ENCODE measurements at regions not wholly inside any gene's neighbourhood (a gene's known extent, or its start where the extent isn't known, plus 50 kb on each side); places are given as distances from the start of the nearest gene placed in this dataset.

DNA sequence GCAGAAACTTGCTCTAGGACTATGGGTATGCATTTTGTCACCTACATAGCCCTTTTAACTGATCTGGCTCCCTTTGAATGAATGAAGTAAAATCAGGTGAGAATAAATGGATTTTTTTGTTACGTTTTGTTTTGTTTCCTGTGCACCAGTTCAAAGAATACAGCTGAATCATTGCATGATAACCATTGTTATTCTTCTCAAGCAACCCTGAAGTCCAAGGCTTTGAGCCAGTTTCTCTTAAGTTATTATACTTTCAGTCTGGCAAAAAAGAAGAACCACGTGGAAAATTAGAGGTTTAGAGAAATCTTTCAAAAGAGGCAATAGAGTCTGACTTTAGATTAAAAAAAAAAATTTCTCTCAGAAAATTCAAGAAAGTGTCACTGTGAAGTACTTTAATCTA lies 398.6 kb upstream of the TECRL start:
- TF ChIP-seq, protein P1, sequence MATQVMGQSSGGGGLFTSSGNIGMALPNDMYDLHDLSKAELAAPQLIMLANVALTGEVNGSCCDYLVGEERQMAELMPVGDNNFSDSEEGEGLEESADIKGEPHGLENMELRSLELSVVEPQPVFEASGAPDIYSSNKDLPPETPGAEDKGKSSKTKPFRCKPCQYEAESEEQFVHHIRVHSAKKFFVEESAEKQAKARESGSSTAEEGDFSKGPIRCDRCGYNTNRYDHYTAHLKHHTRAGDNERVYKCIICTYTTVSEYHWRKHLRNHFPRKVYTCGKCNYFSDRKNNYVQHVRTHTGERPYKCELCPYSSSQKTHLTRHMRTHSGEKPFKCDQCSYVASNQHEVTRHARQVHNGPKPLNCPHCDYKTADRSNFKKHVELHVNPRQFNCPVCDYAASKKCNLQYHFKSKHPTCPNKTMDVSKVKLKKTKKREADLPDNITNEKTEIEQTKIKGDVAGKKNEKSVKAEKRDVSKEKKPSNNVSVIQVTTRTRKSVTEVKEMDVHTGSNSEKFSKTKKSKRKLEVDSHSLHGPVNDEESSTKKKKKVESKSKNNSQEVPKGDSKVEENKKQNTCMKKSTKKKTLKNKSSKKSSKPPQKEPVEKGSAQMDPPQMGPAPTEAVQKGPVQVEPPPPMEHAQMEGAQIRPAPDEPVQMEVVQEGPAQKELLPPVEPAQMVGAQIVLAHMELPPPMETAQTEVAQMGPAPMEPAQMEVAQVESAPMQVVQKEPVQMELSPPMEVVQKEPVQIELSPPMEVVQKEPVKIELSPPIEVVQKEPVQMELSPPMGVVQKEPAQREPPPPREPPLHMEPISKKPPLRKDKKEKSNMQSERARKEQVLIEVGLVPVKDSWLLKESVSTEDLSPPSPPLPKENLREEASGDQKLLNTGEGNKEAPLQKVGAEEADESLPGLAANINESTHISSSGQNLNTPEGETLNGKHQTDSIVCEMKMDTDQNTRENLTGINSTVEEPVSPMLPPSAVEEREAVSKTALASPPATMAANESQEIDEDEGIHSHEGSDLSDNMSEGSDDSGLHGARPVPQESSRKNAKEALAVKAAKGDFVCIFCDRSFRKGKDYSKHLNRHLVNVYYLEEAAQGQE (IDR thresholded peaks at IDR 0.05; ENCODE audit: low read depth): no peak
- TF ChIP-seq FOXM1 (IDR thresholded peaks at IDR 0.05; ENCODE audit: borderline replicate concordance, low read depth): no peak
